ENCODE measurements at regions not wholly inside any gene's neighbourhood (a gene's known extent, or its start where the extent isn't known, plus 50 kb on each side); places are given as distances from the start of the nearest gene placed in this dataset.

DNA sequence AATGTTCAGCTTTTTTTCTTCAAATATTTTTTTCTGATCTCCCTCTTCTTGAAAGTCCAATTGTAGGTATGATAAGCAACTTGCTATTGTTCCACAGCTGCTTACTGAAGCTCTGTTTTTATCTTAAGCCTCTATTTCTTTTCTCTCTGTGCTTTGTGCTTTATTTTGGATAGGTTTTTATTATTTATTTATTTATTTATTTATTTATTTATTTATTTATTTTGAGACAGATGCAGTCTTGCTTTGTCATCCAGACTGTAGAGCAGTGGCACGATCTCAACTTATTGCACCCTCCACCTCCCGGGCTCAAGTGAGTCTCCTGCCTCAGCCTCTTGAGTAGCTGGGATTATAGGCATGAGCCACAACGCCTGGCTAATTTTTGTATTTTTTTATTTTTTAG, 199.4 kb downstream of the KLF12 start:
- no peak for DNase-seq (ENCODE audit: low read depth)

DNA sequence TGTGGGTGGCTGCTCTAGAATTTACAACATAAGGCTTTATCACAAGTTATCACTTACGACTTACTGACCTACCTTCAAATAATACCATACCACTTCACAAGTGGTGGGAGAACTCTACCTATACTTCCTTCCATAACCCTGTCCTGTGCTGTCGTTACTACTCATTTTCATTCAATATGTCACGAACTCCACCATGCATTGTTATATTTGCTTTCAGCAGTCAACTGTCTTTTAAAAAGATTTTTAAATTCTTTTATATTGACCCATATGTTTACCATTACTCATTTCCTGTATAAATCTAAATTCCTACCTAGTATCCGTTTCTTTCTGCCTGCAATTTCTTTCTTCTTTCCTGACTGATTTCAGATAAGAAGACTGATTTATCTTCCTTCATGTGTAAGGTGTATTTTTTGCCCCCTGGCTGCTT, 200.0 kb downstream of the KLF12 start:
- no peak for DNase-seq (ENCODE audit: low read depth)

DNA sequence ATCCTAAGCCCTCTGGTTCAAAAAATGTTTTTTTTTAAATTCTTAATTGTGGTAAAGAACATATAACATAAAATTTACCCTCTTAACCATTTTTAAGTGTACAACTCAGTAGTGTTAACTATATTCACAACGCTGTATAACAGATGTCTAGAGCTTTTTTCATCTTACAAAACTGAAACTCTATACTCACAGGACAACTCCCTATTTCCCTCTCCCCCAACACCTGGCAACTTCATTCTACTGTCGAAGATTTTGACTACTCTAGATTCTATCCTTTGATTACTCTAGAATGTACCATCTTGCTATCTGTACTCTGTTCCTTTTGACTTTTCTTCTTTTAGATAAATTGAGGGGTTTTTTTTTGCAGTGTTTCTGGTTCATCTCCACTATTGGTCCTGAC, 200.4 kb downstream of the KLF12 start:
- DNase-seq (ENCODE audit: low read depth), result no peak

DNA sequence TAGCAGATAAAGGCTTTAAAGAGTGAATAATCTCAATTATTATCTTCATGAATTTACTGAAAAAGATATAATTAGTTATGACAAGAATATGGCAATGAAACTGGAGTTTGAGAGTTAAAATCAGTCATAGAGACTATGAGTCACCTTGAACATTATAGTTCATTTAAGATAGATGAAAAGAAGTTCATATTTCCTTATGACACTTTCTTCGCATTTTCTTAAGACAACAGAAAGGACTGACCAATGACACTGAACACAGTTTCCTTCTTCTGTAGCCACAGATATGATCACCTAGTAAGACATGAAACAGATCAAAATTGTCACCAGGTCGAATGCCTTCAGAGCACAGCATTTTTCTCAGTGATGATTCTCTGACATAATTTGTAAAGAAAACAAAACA, 202.1 kb downstream of the KLF12 start:
- no peak for DNase-seq (ENCODE audit: low read depth)

DNA sequence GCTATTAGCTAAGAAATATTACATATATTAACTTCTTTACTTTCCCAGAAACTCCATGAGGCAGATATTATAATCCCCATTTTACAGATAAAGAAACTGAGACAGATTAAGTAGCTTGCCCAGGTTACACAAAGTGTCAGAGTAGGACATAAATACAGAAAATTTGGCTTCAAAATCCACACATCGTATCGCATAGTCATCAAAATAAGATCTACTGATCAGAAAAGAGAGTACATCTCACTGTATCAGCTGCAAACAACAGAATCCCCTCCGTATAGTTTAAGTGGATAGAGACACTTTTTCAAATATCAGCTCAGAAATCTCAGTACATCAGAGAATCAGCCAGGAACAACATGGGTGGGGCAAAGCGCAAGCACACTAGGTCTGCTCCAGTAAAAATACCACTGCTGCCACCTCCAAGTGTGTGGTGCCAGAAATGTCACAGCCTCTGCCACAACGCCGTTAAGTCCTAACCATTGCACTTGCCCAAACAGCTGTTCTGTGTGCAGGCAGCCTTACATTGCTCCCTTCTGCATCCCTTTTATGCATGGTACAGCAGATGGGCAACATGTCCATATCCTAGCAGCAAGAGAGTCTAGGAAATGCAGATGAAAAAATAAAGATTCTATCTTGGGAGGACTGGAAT, 204.8 kb downstream of the KLF12 start:
- DNase-seq (ENCODE audit: low read depth), result no peak

DNA sequence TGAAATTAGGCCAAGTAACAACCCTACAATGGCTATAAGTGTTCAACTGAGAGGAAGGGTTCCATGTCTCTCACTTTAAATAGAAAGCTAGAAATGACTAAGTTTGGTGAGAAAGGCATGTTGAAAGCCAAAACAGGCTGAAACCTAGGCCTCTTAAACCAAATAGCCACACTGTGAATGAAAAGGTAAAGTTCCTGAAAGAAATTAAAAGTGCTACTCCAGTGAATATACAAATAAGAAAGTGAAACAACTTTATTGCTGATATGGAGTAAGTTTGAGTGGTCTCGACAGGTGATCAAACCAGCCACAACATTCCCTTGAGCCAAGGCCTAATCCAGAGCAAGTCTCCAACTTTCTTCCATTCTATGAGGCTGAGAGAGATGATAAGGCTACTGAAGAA, 209.6 kb downstream of the KLF12 start:
- DNase-seq (ENCODE audit: low read depth), result no peak

DNA sequence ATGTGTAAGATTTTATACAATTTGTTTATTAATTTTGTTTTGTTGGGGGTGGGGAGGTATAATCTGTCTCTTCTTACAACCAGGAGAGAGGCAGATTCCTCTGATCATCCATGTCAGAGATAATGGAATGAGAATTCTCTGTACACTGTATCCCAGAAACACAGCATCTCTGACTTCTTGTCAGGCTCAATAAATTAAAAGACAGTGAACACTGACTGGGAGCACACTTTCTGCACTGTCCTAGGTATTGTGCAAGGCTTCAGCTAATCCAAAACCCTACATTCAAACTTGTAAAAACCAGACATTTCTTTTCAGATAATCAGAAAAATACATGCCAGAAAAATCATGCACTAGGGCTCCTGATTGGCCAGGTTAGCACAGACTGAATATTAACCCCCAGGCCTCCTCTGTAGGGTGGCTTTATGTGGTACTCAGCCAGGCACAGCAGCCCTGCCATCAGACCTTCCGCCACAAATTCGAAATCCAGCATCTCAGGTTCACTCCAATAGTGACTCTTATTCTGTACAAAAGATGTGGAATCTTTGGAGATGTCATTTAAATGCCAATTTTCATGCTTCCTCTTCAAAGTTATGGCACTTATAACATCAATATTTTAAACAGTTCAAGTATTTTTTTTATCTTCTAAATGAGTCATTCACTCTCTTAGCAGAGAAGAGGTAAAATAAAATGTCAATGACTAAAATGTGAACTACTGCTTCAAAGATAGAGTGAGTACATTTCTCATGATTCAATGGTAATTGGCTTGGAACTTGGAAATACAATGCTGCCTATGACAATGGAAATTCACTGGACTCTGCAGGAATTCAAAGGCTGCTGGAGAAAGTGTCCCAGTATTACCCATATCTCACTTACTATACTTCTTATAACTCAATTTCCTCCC, 211.5 kb downstream of the KLF12 start:
- no peak for DNase-seq (ENCODE audit: low read depth)

DNA sequence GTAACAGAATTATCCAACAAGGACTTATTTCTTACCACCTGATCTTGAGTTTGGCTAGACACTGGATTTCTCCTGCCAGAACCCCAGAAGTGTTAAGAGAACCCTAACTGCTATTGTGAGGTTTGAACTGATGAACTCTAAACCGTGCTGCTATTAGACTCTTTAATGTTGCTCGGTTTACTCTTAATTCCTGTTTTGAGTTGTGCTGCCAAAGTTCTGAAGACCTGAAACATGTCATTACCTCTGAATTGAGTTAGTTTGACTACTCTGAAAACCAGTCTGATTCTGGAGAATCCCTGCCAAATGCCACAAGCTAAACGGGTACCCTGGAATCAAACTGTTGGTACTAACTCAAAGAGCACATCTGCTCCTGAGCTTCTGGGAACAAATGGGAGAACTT, 215.5 kb downstream of the KLF12 start:
- DNase-seq (ENCODE audit: low read depth), result no peak

DNA sequence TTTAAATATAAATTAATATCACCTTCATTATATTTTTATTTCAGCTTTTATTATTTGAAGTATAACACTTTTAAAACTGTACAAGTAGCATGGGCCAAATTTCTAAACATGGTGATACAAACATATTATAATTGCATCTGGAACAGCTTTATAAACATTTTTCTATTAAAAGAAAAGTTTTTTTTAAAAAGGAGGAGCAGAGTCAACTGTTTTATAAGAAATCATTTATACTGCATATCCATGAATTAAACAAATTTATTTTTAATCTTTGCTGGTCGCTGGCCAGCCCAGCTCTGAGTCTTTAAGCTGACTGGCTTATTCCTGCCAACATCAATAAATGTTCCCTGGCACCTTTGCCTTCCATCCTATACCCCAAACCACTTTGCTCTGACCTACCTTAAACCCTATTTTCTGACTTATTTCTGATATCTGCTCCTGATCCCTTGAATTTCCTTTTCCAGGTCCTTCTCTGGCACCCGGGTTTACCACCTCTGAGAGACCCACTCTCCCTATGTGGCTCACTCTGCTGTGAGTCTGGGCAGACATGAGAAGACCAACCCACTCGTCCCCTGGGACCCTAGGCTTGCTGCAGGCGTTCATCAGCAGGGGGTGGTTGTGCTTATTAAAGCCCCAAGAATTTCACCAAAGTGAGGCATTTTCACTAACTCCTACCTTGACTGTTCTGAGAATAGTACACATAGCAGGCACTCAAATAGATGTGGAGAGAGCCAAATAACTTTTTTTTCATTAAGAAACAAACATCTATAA, 220.3 kb downstream of the KLF12 start:
- DNase-seq (ENCODE audit: low read depth), result no peak

DNA sequence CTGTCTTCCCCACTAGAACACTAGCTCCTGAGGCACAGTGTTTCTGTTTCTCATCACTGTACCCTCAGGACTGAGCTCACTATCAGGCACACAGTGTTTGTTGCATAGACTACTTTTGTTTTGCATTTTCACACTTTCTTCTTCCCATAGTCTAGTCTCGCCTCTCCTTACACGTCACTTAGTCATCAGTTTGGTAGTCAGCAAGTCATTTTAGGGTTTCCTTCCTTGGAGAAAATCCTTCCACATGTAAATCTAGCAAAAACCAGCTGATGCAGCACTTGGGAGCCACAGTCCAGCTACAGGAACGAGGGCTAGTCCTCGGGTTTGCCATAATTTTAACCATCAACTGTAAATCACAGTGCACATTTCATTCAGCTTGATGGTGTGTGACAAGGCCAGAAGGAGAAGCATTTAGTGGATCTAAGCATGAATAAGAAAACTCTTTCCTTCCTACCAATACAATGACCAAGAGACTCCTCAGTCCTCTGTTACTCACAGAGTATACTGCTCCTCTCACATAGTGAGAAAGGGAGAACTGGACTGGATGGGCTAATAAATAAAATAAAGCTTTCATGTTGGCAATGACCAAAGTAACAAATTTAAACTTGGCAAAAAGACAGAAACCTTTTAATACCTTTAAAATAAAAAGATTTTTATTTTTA, 221.0 kb downstream of the KLF12 start:
- DNase-seq (ENCODE audit: low read depth), result no peak

DNA sequence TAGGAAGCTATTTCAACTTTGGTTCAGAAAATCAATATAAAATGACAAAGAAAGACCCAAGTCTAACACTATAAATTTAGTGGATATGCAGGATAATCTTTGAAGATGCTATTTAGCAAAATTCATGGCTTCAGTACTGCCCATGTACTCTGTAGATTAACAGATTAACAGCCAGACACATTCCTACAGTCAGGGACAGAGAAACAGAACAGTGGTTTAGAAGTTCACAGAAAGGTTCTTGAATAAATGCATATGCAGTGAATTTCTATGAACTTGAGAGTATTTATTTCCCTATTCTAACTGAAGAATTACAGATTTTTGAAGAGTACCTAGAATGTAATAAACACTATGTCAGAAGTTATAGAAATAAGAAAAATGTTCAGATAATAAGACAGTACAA, 222.8 kb downstream of the KLF12 start:
- no peak for DNase-seq (ENCODE audit: low read depth)

DNA sequence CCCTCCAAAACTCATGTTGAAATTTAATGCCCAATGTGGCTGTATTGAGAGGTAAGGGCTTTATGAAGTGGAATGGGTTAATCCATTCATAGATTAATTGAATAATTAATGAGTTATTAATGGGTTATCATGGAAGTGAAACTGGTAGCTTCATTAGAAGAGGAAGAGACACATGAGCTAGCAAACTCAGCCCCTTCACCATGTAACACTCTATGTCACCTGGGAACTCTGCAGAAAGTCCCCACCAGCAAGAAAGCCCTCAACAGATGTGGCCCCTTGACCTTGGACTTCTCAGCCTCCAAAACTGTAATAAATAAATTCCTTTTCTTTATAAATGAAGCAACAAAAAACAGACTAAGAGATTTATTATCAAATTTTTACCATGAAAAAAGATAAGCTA, 223.5 kb downstream of the KLF12 start:
- DNase-seq (ENCODE audit: low read depth), result no peak

DNA sequence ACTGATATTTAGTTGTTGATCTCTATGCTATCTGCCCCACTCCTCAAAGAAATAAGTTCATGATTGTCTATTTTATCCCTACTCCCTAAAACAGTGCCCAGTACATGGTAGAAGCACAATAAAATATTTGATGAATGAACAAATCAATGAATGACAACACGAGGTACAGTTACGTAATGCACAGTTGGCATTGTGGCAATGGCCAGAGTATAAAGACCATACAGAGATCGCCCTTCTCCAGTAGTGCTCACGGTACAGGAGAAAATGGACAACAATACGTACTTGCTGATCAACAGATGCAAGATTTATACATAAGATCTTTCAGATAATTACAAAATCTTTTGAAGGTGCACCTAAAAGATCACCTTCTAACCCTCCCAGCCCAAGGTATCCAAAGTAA, 225.4 kb downstream of the KLF12 start:
- no peak for DNase-seq (ENCODE audit: low read depth)

DNA sequence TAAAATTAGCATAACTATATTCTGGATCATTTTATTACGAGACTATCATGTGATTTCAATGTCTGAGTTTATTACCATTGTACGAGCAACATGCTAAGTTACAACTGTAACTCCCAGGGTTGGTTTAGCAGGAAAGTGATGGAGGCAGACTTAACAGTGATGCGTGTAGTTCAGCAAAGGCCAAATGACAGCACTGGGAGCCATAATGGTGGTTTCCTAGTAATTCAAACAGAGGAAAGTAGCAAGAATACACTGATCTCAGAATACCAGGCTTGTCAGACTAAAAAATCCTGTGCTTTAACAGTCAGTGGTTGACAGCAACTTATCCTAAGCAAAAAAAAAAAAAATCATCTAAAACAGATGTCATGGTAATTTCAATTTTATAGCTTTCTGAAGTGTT, 229.6 kb downstream of the KLF12 start:
- DNase-seq (ENCODE audit: low read depth), result no peak

DNA sequence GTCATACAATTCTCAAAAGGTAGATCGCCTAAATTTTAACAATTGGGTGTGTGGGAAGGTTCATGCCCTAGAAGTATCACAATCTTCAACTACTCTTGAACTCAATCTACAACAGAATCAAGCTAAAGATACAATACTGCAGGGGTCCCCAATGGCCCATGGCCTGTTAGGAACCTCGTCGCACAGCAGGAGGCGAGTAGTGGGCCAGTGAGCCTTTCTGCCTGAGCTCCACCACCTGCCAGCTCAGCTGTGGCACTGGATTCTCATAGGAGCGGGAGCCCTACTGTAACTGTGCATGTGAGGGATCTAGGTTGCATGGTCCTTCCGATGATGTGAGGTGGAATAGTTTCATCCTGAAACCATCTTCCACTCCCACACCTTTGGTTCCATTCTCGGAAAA, 230.6 kb downstream of the KLF12 start:
- DNase-seq (ENCODE audit: low read depth), result no peak

DNA sequence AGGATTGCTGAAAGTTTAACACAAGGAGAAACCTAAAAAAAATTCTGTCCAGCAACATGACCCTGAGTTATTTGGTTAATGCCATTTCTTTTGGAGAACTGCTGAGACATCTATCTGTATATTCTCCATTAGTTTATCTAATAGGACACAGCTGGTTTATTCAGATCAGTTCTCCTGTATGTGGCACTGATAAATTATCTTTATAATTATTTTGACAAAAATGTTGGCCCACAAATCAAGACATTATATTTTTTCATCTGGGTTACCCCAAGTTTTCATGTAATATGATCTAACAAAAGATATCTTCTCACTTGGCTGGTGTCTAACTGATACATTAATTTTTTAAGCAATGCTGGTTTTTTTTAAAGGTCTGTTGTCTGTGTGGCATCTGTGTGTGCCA, 231.4 kb downstream of the KLF12 start:
- no peak for DNase-seq (ENCODE audit: low read depth)

DNA sequence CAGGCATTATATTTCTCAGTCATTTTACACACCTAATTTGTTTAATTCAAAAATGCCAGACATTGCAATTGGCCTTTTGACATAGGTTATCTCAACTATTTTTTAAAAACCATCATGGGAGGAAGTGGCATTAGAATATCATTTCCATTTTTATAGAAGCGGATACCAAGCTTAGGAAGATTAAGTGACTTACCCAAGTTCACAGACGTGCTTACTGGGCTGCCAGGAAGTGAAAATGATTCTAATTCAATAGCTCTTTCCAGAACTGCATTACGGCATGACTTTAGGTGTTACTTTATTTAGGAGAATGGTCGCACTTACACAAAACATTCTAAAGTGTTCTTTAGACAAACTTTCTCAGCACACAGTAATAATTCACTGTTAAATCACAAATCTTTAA, 231.9 kb downstream of the KLF12 start:
- DNase-seq (ENCODE audit: low read depth), result no peak

DNA sequence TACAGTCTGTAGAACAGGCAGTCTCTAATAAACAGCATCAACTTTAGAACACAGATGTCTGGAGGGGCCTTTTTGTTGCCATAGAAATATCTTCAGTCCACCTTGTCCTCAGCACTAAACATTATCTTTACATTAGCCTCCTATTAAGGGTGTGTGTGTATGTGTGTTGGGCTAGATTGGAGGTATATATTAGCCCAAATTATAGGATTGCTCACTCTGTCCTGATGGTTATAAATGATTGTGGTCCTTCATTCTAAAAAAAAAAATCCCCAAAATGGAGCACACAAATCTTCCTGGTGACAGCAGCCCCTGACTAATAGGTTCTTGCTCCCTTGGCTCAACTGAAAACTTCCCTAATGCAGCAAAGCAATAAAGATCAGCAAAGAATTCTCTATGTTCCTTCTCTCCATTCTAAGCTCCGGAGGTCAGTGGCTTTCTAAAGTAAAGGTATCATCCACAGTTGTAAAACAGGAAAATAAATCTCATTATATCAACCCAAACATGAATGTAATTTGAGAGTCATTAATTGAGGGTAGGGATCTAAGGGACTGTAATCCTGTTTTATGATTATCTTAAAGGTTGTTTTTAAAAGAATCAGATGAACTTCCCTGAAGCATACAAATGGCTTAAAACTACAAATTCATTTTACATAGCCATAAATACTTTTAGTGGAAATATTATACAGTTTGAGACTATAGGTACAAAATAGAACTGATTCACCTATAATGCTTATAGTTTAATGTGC, 232.7 kb downstream of the KLF12 start:
- DNase-seq (ENCODE audit: low read depth), result no peak

DNA sequence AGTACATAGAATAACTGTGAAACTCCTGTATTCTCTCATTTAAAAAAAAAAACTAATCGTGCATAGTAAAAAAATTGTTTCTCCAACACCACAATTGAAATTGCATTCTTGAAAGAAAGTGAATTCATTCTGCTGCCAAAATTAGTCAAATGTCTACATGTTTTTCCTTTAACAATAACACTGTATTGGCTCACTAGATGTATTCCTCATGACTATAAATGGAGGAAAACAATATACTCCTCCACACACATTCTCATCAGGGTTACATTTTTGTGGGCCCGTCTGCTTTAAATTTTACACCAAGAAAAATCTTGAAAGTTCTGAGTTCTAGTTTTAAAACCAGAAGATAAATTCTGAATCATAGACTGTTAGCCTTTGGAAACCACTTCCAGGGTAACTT, 233.6 kb downstream of the KLF12 start:
- DNase-seq (ENCODE audit: low read depth), result no peak

DNA sequence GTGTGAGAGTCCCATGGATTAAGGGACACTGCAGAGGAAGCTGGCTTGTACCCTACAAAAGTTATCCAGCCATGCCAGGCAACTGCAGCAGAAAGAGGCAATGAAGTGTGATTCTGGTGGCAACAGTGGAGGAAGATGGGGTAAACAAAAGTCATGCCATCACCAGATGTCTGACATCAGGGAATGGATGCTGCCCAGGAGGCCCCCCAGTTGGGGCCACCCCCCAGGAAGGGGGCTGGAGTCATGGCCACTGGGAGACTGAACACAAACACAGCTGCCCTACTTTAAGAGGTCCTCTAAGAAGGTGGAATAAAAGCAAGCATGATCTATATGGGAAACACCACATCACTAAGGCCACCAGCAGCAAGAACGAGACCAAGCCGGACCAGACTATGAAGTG, 235.3 kb downstream of the KLF12 start:
- no peak for DNase-seq (ENCODE audit: low read depth)

DNA sequence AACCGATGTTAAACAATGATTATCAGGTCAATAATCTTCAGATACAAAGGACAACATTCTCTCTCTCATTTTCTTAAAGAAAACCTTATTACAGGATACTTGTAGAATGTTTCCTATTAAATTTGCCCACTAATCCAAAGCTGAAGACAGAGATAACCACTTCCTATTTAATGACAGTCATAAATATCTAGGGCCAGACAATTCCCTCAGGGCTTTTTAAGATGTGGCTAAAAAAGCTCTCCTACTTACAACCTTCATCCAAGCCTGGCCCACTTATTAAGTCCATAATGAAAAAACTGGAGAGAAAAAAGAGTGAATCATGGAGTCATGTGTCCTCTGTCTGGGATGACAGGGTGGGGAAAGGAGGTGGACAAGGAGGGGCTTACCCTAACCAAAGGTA, 235.9 kb downstream of the KLF12 start:
- no peak for DNase-seq (ENCODE audit: low read depth)
